AG08396 (cell line): ENCODE measurements at regions not wholly inside any gene's neighbourhood (a gene's known extent, or its start where the extent isn't known, plus 50 kb on each side); places are given as distances from the start of the nearest gene placed in this dataset.
A peak's percentile ranks its signal among the peaks of the same experiment; 100 is the strongest.

Source experiments
- DNase-seq: peaks from one replicate; pipeline ENCODE4 v3.0.0; 2012; ENCODE audit warnings: low spot score, mixed read lengths

GRCh38 chrX:14164828-14165227 is 135.1 kb upstream of the GEMIN8 start:
- DNase-seq, result no peak

GRCh38 chrX:14125462-14125861 is 95.8 kb upstream of the GEMIN8 start:
- no peak for DNase-seq

GRCh38 chrX:14124562-14124961 is 94.9 kb upstream of the GEMIN8 start:
- no peak for DNase-seq

- DNase-seq, result peak; percentile 56
Observed at GRCh38 chrX:14095702-14096101, 66.0 kb upstream of the GEMIN8 start.

GRCh38 chrX:14094191-14094590 is 64.5 kb upstream of the GEMIN8 start:
- DNase-seq, result no peak

- no peak for DNase-seq
Observed at GRCh38 chrX:14084466-14084865, 54.8 kb upstream of the GEMIN8 start.

- DNase-seq, result no peak
Observed at GRCh38 chrX:14083783-14084182, 54.1 kb upstream of the GEMIN8 start.

- DNase-seq, result no peak
Observed at GRCh38 chrX:14079891-14080430, 50.3 kb upstream of the GEMIN8 start.
